Gastrocnemius medialis (tissue), 4 donors: ENCODE measurements at regions not wholly inside any gene's neighbourhood (a gene's known extent, or its start where the extent isn't known, plus 50 kb on each side); places are given as distances from the start of the nearest gene placed in this dataset.

Experiments
- ATAC-seq, 2 donors: fragments of 150-250 bp; one replicate each; pipeline ENCODE4 v1.9.1; 2016
- DNase-seq, 2 donors: peaks; one replicate each; pipeline ENCODE4 v3.0.0-alpha.2; 2019
- H3K27ac ChIP-seq, 4 donors: fragments of 200-600 bp; sonication (generic); 1 replicate in 1 of 4; 2 replicates in 3 of 4; pipeline ENCODE4 v1.5.1; 2016 to 2018; ENCODE audit warnings: mild to moderate bottlenecking in 2 of 4, moderate library complexity in 1 of 4
- H3K27me3 ChIP-seq, 3 donors: fragments of 200-600 bp; sonication (generic) in 2 of 3; 1 replicate in 1 of 3; 2 replicates in 2 of 3; pipeline versions ENCODE4 v1.5.1 to v1.6.0; 2016 to 2019; ENCODE audit warnings: mild to moderate bottlenecking in 1 of 3, moderate library complexity in 1 of 3
- H3K36me3 ChIP-seq, 2 donors: fragments of 200-600 bp; sonication (generic) in 1 of 2; one replicate each; pipeline ENCODE4 v1.5.1; 2017 to 2018
- H3K4me1 ChIP-seq, 2 donors: fragments of 200-600 bp; sonication (generic) in 1 of 2; one replicate each; pipeline ENCODE4 v1.5.1; 2016 to 2017; ENCODE audit warnings: mild to moderate bottlenecking in 2 of 2
- H3K4me3 ChIP-seq, 4 donors: fragments of 200-600 bp; sonication (generic) in 3 of 4; 1 replicate in 1 of 4; 2 replicates in 3 of 4; pipeline ENCODE4 v1.5.1; 2016 to 2019; ENCODE audit warnings: mild to moderate bottlenecking in 2 of 4
- H3K9me3 ChIP-seq, 3 donors: fragments of 200-600 bp; sonication (generic) in 2 of 3; 1 replicate in 1 of 3; 2 replicates in 2 of 3; pipeline ENCODE4 v1.5.1; 2016 to 2019
- CTCF ChIP-seq, 5 experiments: fragments of 450-650 bp in 3 of 5; fragments of 200-600 bp in 2 of 5; sonication (generic) in 2 of 5; IDR thresholded peaks in 4 of 5; conservative IDR thresholded peaks in 1 of 5; 1 replicate in 4 of 5; 2 replicates in 1 of 5; pipeline ENCODE4 v1.5.1; 2016 to 2019; ENCODE audit warnings: antibody characterized with exemption in 5 of 5, mild to moderate bottlenecking in 3 of 5, moderate library complexity in 3 of 5
- POLR2A ChIP-seq, 2 donors: fragments of 450-650 bp; IDR thresholded peaks; one replicate each; pipeline ENCODE4 v1.6.1; 2017; ENCODE audit warnings: antibody characterized with exemption in 2 of 2, mild to moderate bottlenecking in 2 of 2, moderate library complexity in 2 of 2
- in situ Hi-C, 4 donors: fragments of 200-750 bp; cut with MboI; loops; one replicate each; pipeline versions ENCODE4 v1.15.0 to v1.8.0; 2017; ENCODE audit warnings: low sequenced_read_pairs in 4 of 4
- intact Hi-C: fragments of 100-400 bp; cut with DNase I; formaldehyde crosslinking; loops from one replicate; pipeline ENCODE4 v1.15.1; 2023; ENCODE audit warnings: low total_unique reads

GRCh38 chr2:236719192-236719635 lies 149.6 kb downstream of the ACKR3 start:
- no peak overlapping the region for H3K27ac ChIP-seq
- no peaks in the 10 kb centered on the region for H3K9me3 ChIP-seq
- TF ChIP-seq CTCF (IDR thresholded peaks at IDR 0.05 in 4 of 5, conservative IDR thresholded peaks at IDR 0.05 in 1 of 5): no peak
- TF ChIP-seq POLR2A (IDR thresholded peaks at IDR 0.05): no peak
- DNase-seq (no peak), ATAC-seq (no peak)
- no peaks in the 10 kb centered on the region for H3K27me3 ChIP-seq
- no peak overlapping the region for H3K4me3 ChIP-seq
- H3K36me3 ChIP-seq: no peaks in the 10 kb centered on the region
- peaks cover 6 to 12% of the 10 kb centered on the region in 2 donors for H3K4me1 ChIP-seq
- in situ Hi-C loops (no loop called here), intact Hi-C loops (loop anchor here (5.0 kb wide), 1 partner anchor 153 kb away; no protein-coding TSS in a partner anchor)

GRCh38 chr2:236720974-236721540 lies 151.4 kb downstream of the ACKR3 start:
- in situ Hi-C loops (no loop called here), intact Hi-C loops (loop anchor here (10.0 kb wide), 1 partner anchor 476 kb away; no protein-coding TSS in a partner anchor)
- Histone ChIP-seq H3K27me3 (no peaks in the 10 kb centered on the region), H3K36me3 (no peaks in the 10 kb centered on the region), H3K4me1 (peaks cover 6 to 12% of the 10 kb centered on the region in 2 donors), H3K9me3 (no peaks in the 10 kb centered on the region), H3K4me3 (no peak overlapping the region), H3K27ac (no peak overlapping the region)
- no peak for TF ChIP-seq CTCF (IDR thresholded peaks at IDR 0.05 in 4 of 5, conservative IDR thresholded peaks at IDR 0.05 in 1 of 5)
- no peak for TF ChIP-seq POLR2A (IDR thresholded peaks at IDR 0.05)
- ATAC-seq (no peak), DNase-seq (no peak)

- intact Hi-C loops: loop anchor here (10.0 kb wide), 1 partner anchor 479 kb away; no protein-coding TSS in a partner anchor
- DNase-seq (no peak), ATAC-seq (no peak)
- Histone ChIP-seq H3K27me3 (no peaks in the 10 kb centered on the region), H3K27ac (no peak overlapping the region), H3K9me3 (no peaks in the 10 kb centered on the region), H3K4me1 (no peaks in the 10 kb centered on the region), H3K4me3 (no peak overlapping the region), H3K36me3 (no peaks in the 10 kb centered on the region)
- in situ Hi-C loops: no loop called here
- no peak for TF ChIP-seq POLR2A (IDR thresholded peaks at IDR 0.05)
- TF ChIP-seq CTCF (IDR thresholded peaks at IDR 0.05 in 4 of 5, conservative IDR thresholded peaks at IDR 0.05 in 1 of 5): no peak
These were observed 154.6 kb downstream of the ACKR3 start for GRCh38 chr2:236724200-236724599.

GRCh38 chr2:236726701-236727450 lies 157.3 kb downstream of the ACKR3 start:
- DNase-seq (no peak), ATAC-seq (no peak)
- no peaks in the 10 kb centered on the region for H3K36me3 ChIP-seq
- H3K27ac ChIP-seq: no peak overlapping the region
- H3K27me3 ChIP-seq: no peaks in the 10 kb centered on the region
- TF ChIP-seq CTCF (IDR thresholded peaks at IDR 0.05 in 4 of 5, conservative IDR thresholded peaks at IDR 0.05 in 1 of 5): no peak
- TF ChIP-seq POLR2A (IDR thresholded peaks at IDR 0.05): no peak
- H3K4me3 ChIP-seq: no peak overlapping the region
- peaks cover 18 to 20% of the 10 kb centered on the region in 2 donors for H3K4me1 ChIP-seq
- no peaks in the 10 kb centered on the region for H3K9me3 ChIP-seq
- intact Hi-C loops: loop anchor here (10.0 kb wide), 1 partner anchor 482 kb away; no protein-coding TSS in a partner anchor
- in situ Hi-C loops: no loop called here
